Activated CD4-positive, CD25-positive, alpha-beta regulatory T cell treated with anti-CD3 and anti-CD28 coated beads, Interleukin-2, amount 50 U/mL, for 72 hours (primary cell): ENCODE measurements at regions not wholly inside any gene's neighbourhood (a gene's known extent, or its start where the extent isn't known, plus 50 kb on each side); places are given as distances from the start of the nearest gene placed in this dataset.

Source experiments
- DNase-seq: peaks from one replicate; pipeline ENCODE4 v3.0.0; 2021

GRCh38 chrX:39725928-39726619 is 371.7 kb downstream of the BCOR start:
- DNase-seq, result no peak

- no peak for DNase-seq
Measured at GRCh38 chrX:39726771-39727170, 371.0 kb downstream of the BCOR start.

- DNase-seq, result no peak
Measured at GRCh38 chrX:39728025-39728424, 369.7 kb downstream of the BCOR start.

GRCh38 chrX:39728852-39729598 is 368.7 kb downstream of the BCOR start:
- no peak for DNase-seq

- no peak for DNase-seq
Measured at GRCh38 chrX:39729981-39730661, 367.6 kb downstream of the BCOR start.

GRCh38 chrX:39730662-39731329 is 367.0 kb downstream of the BCOR start:
- peak; percentile 38 for DNase-seq

GRCh38 chrX:39731330-39731667 is 366.5 kb downstream of the BCOR start:
- DNase-seq, result no peak

GRCh38 chrX:39731735-39732134 is 366.0 kb downstream of the BCOR start:
- no peak for DNase-seq

GRCh38 chrX:39733745-39734144 is 364.0 kb downstream of the BCOR start:
- no peak for DNase-seq

- no peak for DNase-seq
Measured at GRCh38 chrX:39734174-39734776, 363.5 kb downstream of the BCOR start.

- no peak for DNase-seq
Measured at GRCh38 chrX:39736216-39737211, 361.2 kb downstream of the BCOR start.

GRCh38 chrX:39739585-39739984 is 358.2 kb downstream of the BCOR start:
- DNase-seq, result no peak

GRCh38 chrX:39740078-39740477 is 357.7 kb downstream of the BCOR start:
- DNase-seq, result no peak

GRCh38 chrX:39741904-39742303 is 355.9 kb downstream of the BCOR start:
- no peak for DNase-seq

- DNase-seq, result no peak
Measured at GRCh38 chrX:39745818-39746217, 351.9 kb downstream of the BCOR start.

GRCh38 chrX:39749135-39749534 is 348.6 kb downstream of the BCOR start:
- no peak for DNase-seq

GRCh38 chrX:39749728-39750127 is 348.0 kb downstream of the BCOR start:
- DNase-seq, result no peak

GRCh38 chrX:39750256-39750790 is 347.4 kb downstream of the BCOR start:
- no peak for DNase-seq

GRCh38 chrX:39750848-39751247 is 346.9 kb downstream of the BCOR start:
- DNase-seq, result no peak

GRCh38 chrX:39752815-39753214 is 344.9 kb downstream of the BCOR start:
- no peak for DNase-seq

GRCh38 chrX:39753293-39753996 is 344.3 kb downstream of the BCOR start:
- DNase-seq, result no peak
